ENCODE measurements at regions not wholly inside any gene's neighbourhood (a gene's known extent, or its start where the extent isn't known, plus 50 kb on each side); places are given as distances from the start of the nearest gene placed in this dataset.
"Not testable (repeated sequence)": the region's sequence is repeated elsewhere in the genome, so short reads cannot be mapped to it uniquely, and the experiment has no call there.

DNA sequence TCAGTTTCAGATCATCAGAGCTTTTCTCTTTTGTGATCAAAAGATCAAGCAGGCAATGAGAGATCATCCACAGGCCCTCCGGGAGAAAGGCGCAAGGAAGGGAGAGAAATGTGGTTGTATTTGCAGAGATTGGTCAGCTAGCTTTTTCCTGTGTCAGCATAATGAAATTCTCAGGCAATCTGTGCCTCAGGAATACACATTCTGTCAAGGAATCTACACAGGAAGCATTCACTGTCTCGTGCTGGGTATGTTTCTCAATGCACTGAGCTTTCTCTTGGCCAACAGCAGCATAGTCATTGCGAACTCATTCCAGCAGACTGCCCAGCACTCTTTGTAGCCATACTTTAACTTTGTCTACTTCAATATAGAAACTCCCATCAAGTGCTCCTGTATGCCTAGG lies 413.7 kb downstream of the PPP3CA start:
- no peak for ATAC-seq (ENCODE audit: low read depth)
- Mint-ChIP-seq H3K9me3 (no peaks in the 10 kb centered on the region), H3K4me1 (peaks cover 7% of the 10 kb centered on the region), H3K36me3 (no peaks in the 10 kb centered on the region), H3K4me3 (no peak overlapping the region), H3K27me3 (no peaks in the 10 kb centered on the region), H3K27ac (no peak overlapping the region)
- no peak for DNase-seq (ENCODE audit: low spot score in 2 of 2)

- no peak for ATAC-seq (ENCODE audit: low read depth)
- H3K4me3 Mint-ChIP-seq: no peak overlapping the region
- no peak for DNase-seq (ENCODE audit: low spot score in 2 of 2)
- H3K27me3 Mint-ChIP-seq: no peaks in the 10 kb centered on the region
- H3K27ac Mint-ChIP-seq: no peak overlapping the region
- H3K36me3 Mint-ChIP-seq: no peaks in the 10 kb centered on the region
- H3K4me1 Mint-ChIP-seq: peaks cover 7% of the 10 kb centered on the region
- no peaks in the 10 kb centered on the region for H3K9me3 Mint-ChIP-seq
Measured at GRCh38 chr4:100929758-100930157, 411.9 kb upstream of the EMCN start.

GRCh38 chr4:100929135-100929534 lies 411.3 kb upstream of the EMCN start:
- Mint-ChIP-seq H3K9me3 (peaks cover 2% of the 10 kb centered on the region), H3K4me3 (no peak overlapping the region), H3K27me3 (no peaks in the 10 kb centered on the region), H3K36me3 (no peaks in the 10 kb centered on the region), H3K27ac (no peak overlapping the region), H3K4me1 (peaks cover 7% of the 10 kb centered on the region)
- DNase-seq (ENCODE audit: low spot score in 2 of 2): no peak
- ATAC-seq (ENCODE audit: low read depth): no peak

GRCh38 chr4:100926039-100926717 lies 408.4 kb upstream of the EMCN start:
- H3K27ac Mint-ChIP-seq: no peak overlapping the region
- peaks cover 3% of the 10 kb centered on the region for H3K9me3 Mint-ChIP-seq
- H3K27me3 Mint-ChIP-seq: no peaks in the 10 kb centered on the region
- ATAC-seq (ENCODE audit: low read depth) (no peak), DNase-seq (ENCODE audit: low spot score in 2 of 2) (no peak)
- H3K36me3 Mint-ChIP-seq: no peaks in the 10 kb centered on the region
- no peak overlapping the region for H3K4me3 Mint-ChIP-seq
- H3K4me1 Mint-ChIP-seq: no peaks in the 10 kb centered on the region

DNA sequence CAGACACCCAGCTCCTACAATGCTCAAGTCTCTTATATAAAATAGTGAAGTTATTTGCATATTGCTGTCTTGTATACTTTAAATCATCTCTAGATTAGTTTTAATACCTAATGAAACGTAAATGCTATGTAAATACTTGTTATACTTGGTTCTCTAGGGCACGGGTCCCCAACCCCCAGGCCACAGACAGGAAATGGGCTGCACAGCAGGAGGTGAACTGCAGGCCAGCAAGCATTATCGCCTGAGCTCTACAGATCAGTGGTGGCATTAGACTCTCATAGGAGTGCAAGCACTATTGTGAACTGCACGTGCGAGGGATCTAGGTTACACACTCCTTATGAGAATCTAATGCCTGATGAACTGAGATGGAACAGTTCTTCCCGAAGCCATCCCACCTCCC lies 395.9 kb upstream of the EMCN start:
- H3K4me1 Mint-ChIP-seq: no peaks in the 10 kb centered on the region
- no peaks in the 10 kb centered on the region for H3K9me3 Mint-ChIP-seq
- DNase-seq (ENCODE audit: low spot score in 2 of 2) (no peak), ATAC-seq (ENCODE audit: low read depth) (no peak)
- H3K27me3 Mint-ChIP-seq: peaks cover 1% of the 10 kb centered on the region
- H3K4me3 Mint-ChIP-seq: no peak overlapping the region
- H3K27ac Mint-ChIP-seq: no peak overlapping the region
- H3K36me3 Mint-ChIP-seq: peaks cover 4% of the 10 kb centered on the region

DNA sequence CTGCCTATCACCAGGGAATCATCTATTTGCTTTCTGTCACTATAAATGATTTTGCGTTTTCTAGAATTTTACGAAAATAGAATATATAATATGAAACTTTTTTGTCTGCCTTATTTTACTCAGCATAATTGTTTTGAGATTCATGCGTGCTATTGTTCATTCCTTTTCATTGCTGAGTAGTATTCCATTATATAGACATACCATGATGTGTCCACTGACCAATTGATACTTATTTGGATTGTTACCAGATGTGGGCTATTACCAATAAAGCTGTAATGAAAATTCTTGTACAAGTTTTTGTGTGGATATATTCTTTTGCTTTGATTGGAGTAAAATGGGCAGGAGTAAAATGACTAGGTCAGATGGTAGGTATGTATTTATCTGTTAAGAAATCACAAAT lies 390.7 kb upstream of the EMCN start:
- Mint-ChIP-seq H3K9me3 (no peaks in the 10 kb centered on the region), H3K27me3 (no peaks in the 10 kb centered on the region), H3K4me3 (no peak overlapping the region), H3K4me1 (no peaks in the 10 kb centered on the region), H3K36me3 (no peaks in the 10 kb centered on the region), H3K27ac (no peak overlapping the region)
- no peak for DNase-seq (ENCODE audit: low spot score in 2 of 2)
- ATAC-seq (ENCODE audit: low read depth): no peak

- H3K27me3 Mint-ChIP-seq: no peaks in the 10 kb centered on the region
- no peak overlapping the region for H3K27ac Mint-ChIP-seq
- H3K4me3 Mint-ChIP-seq: no peak overlapping the region
- no peaks in the 10 kb centered on the region for H3K9me3 Mint-ChIP-seq
- ATAC-seq (ENCODE audit: low read depth): no peak
- H3K4me1 Mint-ChIP-seq: no peaks in the 10 kb centered on the region
- DNase-seq (ENCODE audit: low spot score in 2 of 2): no peak
- no peaks in the 10 kb centered on the region for H3K36me3 Mint-ChIP-seq
Measured at GRCh38 chr4:100907465-100908454, 389.9 kb upstream of the EMCN start.

DNA sequence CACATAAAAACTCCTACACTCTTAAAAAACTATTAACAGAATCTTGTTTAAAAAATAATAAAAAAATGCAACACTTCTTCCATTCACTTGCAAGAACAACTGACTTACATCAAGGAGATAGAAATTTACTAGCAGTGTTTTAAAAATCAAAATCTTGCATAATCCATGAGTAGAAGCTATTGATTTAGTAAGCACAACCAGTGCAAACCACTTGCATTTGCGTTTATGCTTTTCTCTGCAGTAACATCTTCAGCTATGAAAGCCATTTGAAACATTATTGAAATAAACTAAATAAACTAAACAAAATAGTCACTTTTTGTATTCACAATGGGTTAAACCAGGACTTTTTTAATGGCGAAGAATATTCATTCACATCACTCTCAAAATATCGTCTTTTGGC lies 389.2 kb upstream of the EMCN start:
- Mint-ChIP-seq H3K4me3 (no peak overlapping the region), H3K27me3 (no peaks in the 10 kb centered on the region), H3K4me1 (no peaks in the 10 kb centered on the region), H3K36me3 (no peaks in the 10 kb centered on the region), H3K9me3 (no peaks in the 10 kb centered on the region), H3K27ac (no peak overlapping the region)
- ATAC-seq (ENCODE audit: low read depth): no peak
- DNase-seq (ENCODE audit: low spot score in 2 of 2): no peak

DNA sequence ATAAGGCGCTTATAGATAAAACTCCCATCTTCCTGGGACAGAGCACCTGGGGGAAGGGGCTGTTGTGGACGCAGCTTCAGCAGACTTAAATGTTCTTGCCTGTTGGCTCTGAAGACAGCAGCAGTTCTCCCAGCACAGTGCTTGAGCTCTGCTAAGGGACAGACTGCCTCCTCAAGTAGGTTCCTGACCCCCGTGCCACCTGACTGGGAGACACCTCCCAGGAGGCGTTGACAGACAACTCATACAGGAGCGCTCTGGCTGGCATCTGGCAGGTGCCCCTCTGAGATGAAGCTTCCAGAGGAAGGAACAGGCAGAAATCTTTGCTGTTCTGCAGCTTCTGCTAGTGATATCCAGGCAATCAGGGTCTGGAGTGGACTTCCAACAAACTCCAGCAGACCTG lies 383.1 kb upstream of the EMCN start:
- H3K27ac Mint-ChIP-seq; H3K27me3 Mint-ChIP-seq; H3K4me1 Mint-ChIP-seq; DNase-seq (ENCODE audit: low spot score in 2 of 2); H3K36me3 Mint-ChIP-seq; H3K9me3 Mint-ChIP-seq; H3K4me3 Mint-ChIP-seq; ATAC-seq (ENCODE audit: low read depth): not testable (repeated sequence)

DNA sequence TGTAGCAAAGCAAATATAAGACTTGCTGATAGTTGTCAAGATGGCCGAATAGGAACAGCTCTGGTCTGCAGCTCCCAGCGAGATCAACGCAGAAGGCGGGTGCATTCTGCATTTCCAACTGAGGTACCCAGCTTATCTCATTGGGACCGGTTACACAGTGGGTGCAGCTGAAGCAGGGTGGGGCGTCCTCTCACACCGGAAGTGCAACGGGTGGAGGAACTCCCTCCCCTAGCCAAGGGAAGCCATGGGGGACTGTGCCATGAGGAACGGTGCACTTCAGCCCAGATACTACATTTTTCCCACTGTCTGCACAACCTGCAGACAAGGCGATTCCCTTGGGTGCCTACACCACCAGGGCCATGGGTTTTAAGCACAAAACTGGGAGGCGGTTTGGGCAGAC lies 382.3 kb upstream of the EMCN start:
- Mint-ChIP-seq H3K4me3 (no peak overlapping the region), H3K4me1 (peaks cover 7% of the 10 kb centered on the region), H3K27ac (no peak overlapping the region), H3K27me3 (peaks cover 1% of the 10 kb centered on the region), H3K36me3 (no peaks in the 10 kb centered on the region), H3K9me3 (peaks cover 2% of the 10 kb centered on the region)
- ATAC-seq (ENCODE audit: low read depth): no peak
- DNase-seq (ENCODE audit: low spot score in 2 of 2): no peak

DNA sequence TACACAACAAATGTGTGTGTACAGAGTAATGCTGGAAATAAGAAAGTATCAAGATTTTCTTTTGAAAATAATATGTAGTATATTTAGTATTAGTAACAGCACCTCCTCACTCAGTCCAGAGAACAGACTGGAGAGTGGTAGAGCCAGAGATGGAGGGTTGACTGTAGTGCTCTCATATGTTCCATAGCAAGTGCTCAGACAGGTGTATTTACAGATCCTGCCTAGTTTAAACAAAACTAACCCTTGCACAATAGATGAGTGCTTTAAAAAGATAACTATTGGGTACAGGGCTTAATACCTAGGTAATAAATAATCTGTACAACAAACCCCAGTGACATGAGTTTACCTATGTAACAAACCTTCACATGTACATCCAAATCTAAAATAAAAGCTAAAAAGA lies 381.0 kb upstream of the EMCN start:
- Mint-ChIP-seq H3K4me1 (peaks cover 7% of the 10 kb centered on the region), H3K27me3 (peaks cover 1% of the 10 kb centered on the region), H3K4me3 (no peak overlapping the region), H3K27ac (no peak overlapping the region), H3K36me3 (no peaks in the 10 kb centered on the region), H3K9me3 (peaks cover 2% of the 10 kb centered on the region)
- ATAC-seq (ENCODE audit: low read depth) (no peak), DNase-seq (ENCODE audit: low spot score in 2 of 2) (no peak)

- Mint-ChIP-seq H3K36me3 (peaks cover 2% of the 10 kb centered on the region), H3K27me3 (no peaks in the 10 kb centered on the region), H3K9me3 (no peaks in the 10 kb centered on the region), H3K4me3 (peak overlapping the region; percentile 84), H3K4me1 (peaks cover 7% of the 10 kb centered on the region), H3K27ac (peak overlapping the region; percentile 90)
- DNase-seq (ENCODE audit: low spot score in 2 of 2): no peak
- peak; percentile 79 for ATAC-seq (ENCODE audit: low read depth)
Measured at GRCh38 chr4:100895556-100896197, 377.9 kb upstream of the EMCN start.

DNA sequence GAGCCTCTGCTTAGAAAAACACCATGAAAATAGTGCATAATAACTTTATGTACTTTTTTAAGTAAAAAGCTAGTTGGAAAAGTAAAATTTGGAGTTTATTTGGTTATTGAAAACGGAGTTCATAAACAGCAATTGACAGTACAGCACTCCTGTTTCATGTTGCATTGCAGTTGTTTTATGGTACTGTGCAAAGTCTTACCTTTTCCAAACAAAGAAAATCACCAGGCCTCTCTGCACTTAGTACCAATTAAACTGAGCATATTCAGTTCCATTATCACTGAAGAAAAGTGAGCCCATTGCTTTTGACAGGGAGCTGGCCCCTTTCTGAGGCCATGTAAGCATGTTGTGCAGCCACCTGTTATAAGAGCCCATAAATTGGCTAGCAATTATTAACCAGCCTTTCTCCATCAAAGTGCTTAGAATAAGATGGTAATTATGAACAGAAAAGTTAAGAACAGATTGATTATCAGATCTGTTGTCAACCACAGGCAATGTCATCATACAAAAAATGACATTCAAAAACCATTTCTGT lies 376.6 kb upstream of the EMCN start:
- peaks cover 7% of the 10 kb centered on the region for H3K36me3 Mint-ChIP-seq
- no peak overlapping the region for H3K4me3 Mint-ChIP-seq
- peaks cover 4% of the 10 kb centered on the region for H3K9me3 Mint-ChIP-seq
- H3K27ac Mint-ChIP-seq: no peak overlapping the region
- H3K4me1 Mint-ChIP-seq: peaks cover 7% of the 10 kb centered on the region
- no peaks in the 10 kb centered on the region for H3K27me3 Mint-ChIP-seq
- DNase-seq (ENCODE audit: low spot score in 2 of 2): no peak
- no peak for ATAC-seq (ENCODE audit: low read depth)

DNA sequence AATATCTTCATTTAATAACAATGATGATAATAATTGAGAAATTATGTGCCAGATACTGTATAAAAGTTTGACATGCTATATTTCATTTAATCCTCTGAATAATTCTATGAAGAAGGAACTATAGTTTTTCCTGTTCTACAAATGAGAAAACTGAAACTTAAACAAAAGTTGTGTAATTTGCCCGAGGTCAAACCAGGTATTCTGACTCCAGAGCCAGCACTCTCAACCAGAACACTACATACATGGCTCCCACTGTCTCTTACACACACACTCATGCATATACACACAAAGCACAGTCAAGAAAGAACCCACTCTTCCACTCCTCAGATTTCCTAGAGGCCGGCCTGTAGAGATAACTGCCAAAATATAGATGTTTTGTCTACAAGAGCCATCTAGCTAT lies 374.0 kb upstream of the EMCN start:
- ATAC-seq (ENCODE audit: low read depth) (no peak), DNase-seq (ENCODE audit: low spot score in 2 of 2) (no peak)
- Mint-ChIP-seq H3K4me3 (no peak overlapping the region), H3K9me3 (peaks cover 10% of the 10 kb centered on the region), H3K27ac (no peak overlapping the region), H3K27me3 (no peaks in the 10 kb centered on the region), H3K36me3 (peaks cover 7% of the 10 kb centered on the region), H3K4me1 (peaks cover 7% of the 10 kb centered on the region)
